Caco-2 (cell line): ENCODE measurements at regions not wholly inside any gene's neighbourhood (a gene's known extent, or its start where the extent isn't known, plus 50 kb on each side); places are given as distances from the start of the nearest gene placed in this dataset.

Experiments
- BruUV-seq: library from RNA; stranded (reverse); fragments of 400-500 nt; replicated peaks from 2 replicates; lab custom pipeline; 2021; lab: Mats Ljungman, UMichigan
- CTCF ChIA-PET: fragments of 300-600 bp; sonication (Branson Sonifier 250); formaldehyde crosslinking; loops from one replicate; lab custom pipeline; 2022; ENCODE audit warnings: antibody characterized with exemption; lab: Charles Lee
- POLR2A ChIA-PET: fragments of 300-600 bp; sonication (Branson Sonifier 250); formaldehyde crosslinking; loops from one replicate; lab custom pipeline; 2022; ENCODE audit warnings: antibody characterized with exemption; lab: Charles Lee
- DNase-seq, 2 experiments: peaks; one replicate each; pipeline versions ENCODE4 v3.0.0 to v3.0.0-alpha.2; 2020 to 2022
- H3K27me3 ChIP-seq: replicated peaks from 2 replicates; pipeline ENCODE4 v1.6.0; 2011; ENCODE audit warnings: low read length; ENCODE audit not compliant: control insufficient read depth, insufficient read depth
- H3K36me3 ChIP-seq: 2 replicates; pipeline ENCODE4 v1.5.1; 2011; ENCODE audit warnings: low read length; ENCODE audit not compliant: control insufficient read depth, insufficient read depth
- H3K4me1 ChIP-seq: fragments of 250-450 bp; sonication (Bioruptor Pico); 2 replicates; pipeline ENCODE4 v1.5.1; 2020; ENCODE audit warnings: mild to moderate bottlenecking
- H3K4me3 ChIP-seq: 2 replicates; pipeline ENCODE4 v1.5.1; 2011; ENCODE audit warnings: low read depth, mild to moderate bottlenecking, control low read depth, low read length
- H3K9me3 ChIP-seq: fragments of 250-450 bp; sonication (Bioruptor Pico); 2 replicates; pipeline ENCODE4 v1.5.1; 2020; ENCODE audit warnings: mild to moderate bottlenecking, moderate library complexity
- H3K27ac Mint-ChIP-seq: one replicate; pipeline ENCODE4 v1.8.0; 2022; ENCODE audit warnings: mixed read lengths; ENCODE audit not compliant: unreplicated experiment
- H3K27me3 Mint-ChIP-seq: one replicate; pipeline ENCODE4 v1.8.0; 2022; ENCODE audit warnings: mixed read lengths; ENCODE audit not compliant: insufficient read depth, unreplicated experiment
- H3K36me3 Mint-ChIP-seq: one replicate; pipeline ENCODE4 v1.8.0; 2022; ENCODE audit warnings: mild to moderate bottlenecking, mixed read lengths; ENCODE audit not compliant: insufficient read depth, unreplicated experiment
- H3K4me1 Mint-ChIP-seq: one replicate; pipeline ENCODE4 v1.8.0; 2022; ENCODE audit warnings: low read depth, mixed read lengths; ENCODE audit not compliant: unreplicated experiment
- H3K4me3 Mint-ChIP-seq: one replicate; pipeline ENCODE4 v1.8.0; 2022; ENCODE audit warnings: mild to moderate bottlenecking, moderate library complexity, mixed read lengths; ENCODE audit not compliant: unreplicated experiment
- H3K9me3 Mint-ChIP-seq: one replicate; pipeline ENCODE4 v1.8.0; 2022; ENCODE audit warnings: mixed read lengths; ENCODE audit not compliant: unreplicated experiment
- CTCF ChIP-seq, 2 experiments: fragments of 200-600 bp in 1 of 2; IDR thresholded peaks; 1 replicate in 1 of 2; 2 replicates in 1 of 2; pipeline versions ENCODE4 v1.5.1 to v1.8.0; 2011 to 2022; ENCODE audit warnings: antibody characterized with exemption in 1 of 2, control low read depth in 1 of 2, inconsistent platforms in 1 of 2, low read depth in 1 of 2, low read length in 1 of 2, mild to moderate bottlenecking in 1 of 2, moderate library complexity in 1 of 2; ENCODE audit not compliant: insufficient read depth in 1 of 2, severe bottlenecking in 1 of 2, unreplicated experiment in 1 of 2
- intact Hi-C: fragments of 100-400 bp; cut with micrococcal nuclease; formaldehyde crosslinking; loops from one replicate; pipeline ENCODE4 v1.10.0; 2022; ENCODE audit not compliant: unreplicated experiment

GRCh38 chr10:83801983-83802382 is 337.3 kb upstream of the GHITM start:
- TF ChIP-seq CTCF (IDR thresholded peaks at IDR 0.05; ENCODE audit: insufficient read depth in 1 of 2, low read depth in 1 of 2, low read length in 1 of 2, severe bottlenecking in 1 of 2, unreplicated experiment in 1 of 2) = peak in 1 of 2 experiments; percentile 37
- no peaks in the 10 kb centered on the region for H3K27me3 ChIP-seq
- BruUV-seq = no TSS peak
- no peaks in the 10 kb centered on the region for H3K9me3 ChIP-seq
- Mint-ChIP-seq H3K36me3 (no peaks in the 10 kb centered on the region), H3K27ac (no peak overlapping the region), H3K4me1 (no peaks in the 10 kb centered on the region), H3K9me3 (no peaks in the 10 kb centered on the region), H3K27me3 (peaks cover 2% of the 10 kb centered on the region), H3K4me3 (no peak overlapping the region)
- H3K36me3 ChIP-seq = no peaks in the 10 kb centered on the region
- DNase-seq = no peak
- H3K4me3 ChIP-seq = no peak overlapping the region
- ChIA-PET CTCF (interaction anchor here (1.2 kb wide), 1 partner anchor 69 kb away, joined by 3 read pairs; no protein-coding TSS in a partner anchor), POLR2A (no interaction called here)
- intact Hi-C loops = loop anchor here (1.0 to 10.0 kb wide), 2 partner anchors 69 to 203 kb away; no protein-coding TSS in a partner anchor
- no peaks in the 10 kb centered on the region for H3K4me1 ChIP-seq

- Mint-ChIP-seq H3K9me3 (no peaks in the 10 kb centered on the region), H3K4me3 (no peak overlapping the region), H3K27ac (no peak overlapping the region), H3K4me1 (no peaks in the 10 kb centered on the region), H3K27me3 (peaks cover 7% of the 10 kb centered on the region), H3K36me3 (no peaks in the 10 kb centered on the region)
- Histone ChIP-seq H3K36me3 (no peaks in the 10 kb centered on the region), H3K27me3 (no peaks in the 10 kb centered on the region), H3K9me3 (no peaks in the 10 kb centered on the region), H3K4me3 (no peak overlapping the region), H3K4me1 (no peaks in the 10 kb centered on the region)
- POLR2A ChIA-PET = no interaction called here
- intact Hi-C loops = loop anchor here (10.0 kb wide), 1 partner anchor 198 kb away; no protein-coding TSS in a partner anchor
- no peak for DNase-seq
- no peak for TF ChIP-seq CTCF (IDR thresholded peaks at IDR 0.05; ENCODE audit: insufficient read depth in 1 of 2, low read depth in 1 of 2, low read length in 1 of 2, severe bottlenecking in 1 of 2, unreplicated experiment in 1 of 2)
- CTCF ChIA-PET = no interaction called here
- BruUV-seq = no TSS peak
Measured at GRCh38 chr10:83806717-83807116, 332.6 kb upstream of the GHITM start.

GRCh38 chr10:83809001-83809400 is 330.3 kb upstream of the GHITM start:
- no peak overlapping the region for H3K27ac Mint-ChIP-seq
- POLR2A ChIA-PET = no interaction called here
- no peaks in the 10 kb centered on the region for H3K4me1 Mint-ChIP-seq
- CTCF ChIA-PET = no interaction called here
- peaks cover 7% of the 10 kb centered on the region for H3K27me3 Mint-ChIP-seq
- no peaks in the 10 kb centered on the region for H3K4me1 ChIP-seq
- no TSS peak for BruUV-seq
- no peaks in the 10 kb centered on the region for H3K9me3 Mint-ChIP-seq
- DNase-seq = no peak
- no peak for TF ChIP-seq CTCF (IDR thresholded peaks at IDR 0.05; ENCODE audit: insufficient read depth in 1 of 2, low read depth in 1 of 2, low read length in 1 of 2, severe bottlenecking in 1 of 2, unreplicated experiment in 1 of 2)
- H3K4me3 ChIP-seq = no peak overlapping the region
- no peaks in the 10 kb centered on the region for H3K9me3 ChIP-seq
- no peaks in the 10 kb centered on the region for H3K36me3 ChIP-seq
- H3K36me3 Mint-ChIP-seq = no peaks in the 10 kb centered on the region
- H3K4me3 Mint-ChIP-seq = no peak overlapping the region
- H3K27me3 ChIP-seq = no peaks in the 10 kb centered on the region
- intact Hi-C loops = loop anchor here (10.0 kb wide), 1 partner anchor 196 kb away; no protein-coding TSS in a partner anchor
